NCI-H748 treated with DMSO at 0.1 percent for 48 hours (cell line): ENCODE measurements at regions not wholly inside any gene's neighbourhood (a gene's known extent, or its start where the extent isn't known, plus 50 kb on each side); places are given as distances from the start of the nearest gene placed in this dataset.

ENCODE experiments used
- DNase-seq: peaks from one replicate; lab custom pipeline; 2025; lab: John Stamatoyannopoulos, UW

DNA sequence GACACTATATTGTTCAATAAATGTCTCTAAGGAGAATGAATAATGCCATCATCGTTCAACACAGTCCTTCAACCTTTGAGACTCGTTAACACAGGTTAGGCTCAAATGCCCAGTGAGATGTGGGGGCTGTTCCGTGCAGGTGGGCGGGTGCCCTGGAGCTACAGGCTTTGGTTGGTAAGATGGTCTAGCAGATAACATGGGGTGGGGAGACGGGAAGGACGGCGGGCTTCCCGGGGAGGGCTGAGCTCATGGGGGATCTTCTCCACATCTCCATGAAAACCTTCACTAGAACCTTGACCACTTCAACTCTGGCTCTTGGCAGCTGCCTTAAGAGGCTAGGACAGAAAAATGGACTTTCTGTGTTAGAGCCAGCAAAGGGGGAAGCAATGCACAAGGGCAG is 134.1 kb upstream of the TCERG1L start:
- no peak for DNase-seq

DNA sequence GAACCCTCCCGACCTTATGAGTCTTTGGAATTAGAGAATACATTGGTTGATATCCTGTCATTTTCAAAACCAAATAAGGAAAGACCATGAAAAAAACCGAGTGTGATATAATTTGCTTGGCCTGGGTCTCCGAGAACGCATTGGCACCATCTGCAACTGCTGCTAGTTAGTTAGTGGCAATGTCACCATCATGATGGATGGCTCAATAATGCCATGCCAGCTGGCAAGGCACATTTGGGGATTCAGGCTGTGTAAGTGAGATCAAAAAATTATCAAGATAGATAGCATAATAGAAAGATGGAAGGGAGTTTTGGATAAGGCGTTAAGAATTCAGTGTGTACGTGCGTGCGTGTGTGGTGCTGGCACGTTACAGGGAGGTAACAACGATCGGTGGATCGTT is 134.7 kb upstream of the TCERG1L start:
- DNase-seq = no peak

DNA sequence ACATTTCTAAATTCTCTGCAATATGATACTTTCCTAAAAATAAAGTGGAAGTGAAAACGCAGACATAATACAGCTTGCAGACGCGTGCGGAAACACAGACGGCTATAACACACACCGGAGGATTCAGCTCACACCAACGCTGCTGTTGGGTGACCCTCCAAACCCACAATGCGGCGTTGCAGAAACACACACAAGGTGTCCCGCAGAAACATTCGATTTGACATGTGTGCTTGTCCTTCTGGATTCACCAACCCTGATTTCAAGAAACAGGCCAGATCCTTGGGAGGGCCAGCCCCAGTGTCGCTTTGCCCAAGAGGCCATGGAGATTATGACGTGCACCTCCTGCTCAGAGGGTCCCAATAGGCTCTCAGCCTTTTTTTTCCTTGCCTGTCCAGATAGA is 136.7 kb upstream of the TCERG1L start:
- DNase-seq = no peak

DNA sequence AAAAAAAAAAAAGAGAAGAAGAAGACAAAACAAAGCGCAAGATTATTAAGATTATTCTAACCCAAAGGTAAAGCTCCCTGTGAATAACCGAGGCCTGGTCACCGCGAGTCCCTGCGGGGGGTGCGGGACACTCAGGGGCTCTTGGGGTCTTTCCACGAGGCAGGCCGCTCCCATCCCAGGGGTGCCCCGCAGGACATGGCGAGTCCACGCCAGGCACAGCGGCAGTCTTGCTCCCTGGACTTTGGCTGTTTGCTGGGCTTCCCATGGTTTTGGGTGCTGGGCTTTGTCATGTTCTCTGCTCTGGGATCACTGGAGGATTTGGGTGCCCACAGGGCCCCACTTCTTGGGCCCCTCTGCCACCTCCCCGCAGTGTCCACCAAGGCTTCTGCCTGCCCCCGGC is 137.4 kb upstream of the TCERG1L start:
- no peak for DNase-seq

DNA sequence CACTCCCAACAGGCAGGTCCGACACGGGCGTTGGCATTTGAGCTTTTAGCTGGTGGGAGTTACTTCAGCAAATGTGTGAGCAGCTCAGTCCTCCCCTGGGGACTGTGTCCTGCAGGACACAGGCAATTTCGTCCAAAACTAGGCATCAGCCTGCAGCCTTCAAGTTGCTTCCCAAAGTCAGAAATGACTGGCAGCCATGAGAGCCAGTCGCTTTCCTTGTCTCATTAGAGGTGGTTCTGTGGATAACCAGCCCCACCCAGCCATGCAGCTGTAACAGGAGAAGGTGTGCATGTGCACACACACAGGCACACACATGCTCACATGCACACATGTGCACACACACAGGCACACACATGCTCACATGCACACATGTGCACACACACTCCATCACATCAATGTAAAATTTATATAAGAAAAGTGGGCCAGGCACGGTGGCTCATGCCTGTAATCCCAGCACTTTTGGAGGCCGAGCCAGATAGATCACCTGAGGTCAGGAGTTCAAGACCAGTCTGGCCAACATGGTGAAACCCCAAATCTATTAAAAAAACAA is 138.8 kb upstream of the TCERG1L start:
- DNase-seq = no peak

DNA sequence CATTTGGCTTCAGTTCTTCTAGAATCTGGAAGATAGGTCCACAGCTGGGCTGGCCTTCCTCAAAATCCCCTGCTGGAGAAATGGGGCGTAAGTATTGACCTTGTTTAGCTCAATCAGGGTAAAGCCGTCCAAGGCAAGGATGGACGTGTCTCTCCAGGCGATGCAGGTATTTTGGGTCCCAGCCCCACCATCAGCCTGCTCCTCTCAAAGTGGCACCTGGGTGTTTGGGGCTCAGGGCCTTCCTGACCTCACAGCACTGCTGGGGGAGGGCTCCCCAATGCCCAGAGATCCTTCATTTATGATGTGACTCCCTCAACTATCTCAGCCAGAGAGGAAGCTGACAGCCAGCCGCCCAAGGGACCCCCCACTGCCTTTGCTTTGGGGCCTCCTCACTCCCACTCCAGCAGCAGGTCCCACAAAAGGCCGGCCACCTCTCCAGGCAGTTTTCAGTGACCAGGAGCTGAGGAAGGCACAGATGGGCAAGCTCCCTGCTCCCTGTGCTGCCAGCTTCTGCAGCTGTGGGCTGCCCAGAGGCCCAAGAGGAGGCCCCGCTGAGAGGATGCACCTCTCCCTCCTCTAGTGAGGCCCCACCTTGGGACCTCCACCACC is 140.0 kb upstream of the TCERG1L start:
- DNase-seq = no peak

DNA sequence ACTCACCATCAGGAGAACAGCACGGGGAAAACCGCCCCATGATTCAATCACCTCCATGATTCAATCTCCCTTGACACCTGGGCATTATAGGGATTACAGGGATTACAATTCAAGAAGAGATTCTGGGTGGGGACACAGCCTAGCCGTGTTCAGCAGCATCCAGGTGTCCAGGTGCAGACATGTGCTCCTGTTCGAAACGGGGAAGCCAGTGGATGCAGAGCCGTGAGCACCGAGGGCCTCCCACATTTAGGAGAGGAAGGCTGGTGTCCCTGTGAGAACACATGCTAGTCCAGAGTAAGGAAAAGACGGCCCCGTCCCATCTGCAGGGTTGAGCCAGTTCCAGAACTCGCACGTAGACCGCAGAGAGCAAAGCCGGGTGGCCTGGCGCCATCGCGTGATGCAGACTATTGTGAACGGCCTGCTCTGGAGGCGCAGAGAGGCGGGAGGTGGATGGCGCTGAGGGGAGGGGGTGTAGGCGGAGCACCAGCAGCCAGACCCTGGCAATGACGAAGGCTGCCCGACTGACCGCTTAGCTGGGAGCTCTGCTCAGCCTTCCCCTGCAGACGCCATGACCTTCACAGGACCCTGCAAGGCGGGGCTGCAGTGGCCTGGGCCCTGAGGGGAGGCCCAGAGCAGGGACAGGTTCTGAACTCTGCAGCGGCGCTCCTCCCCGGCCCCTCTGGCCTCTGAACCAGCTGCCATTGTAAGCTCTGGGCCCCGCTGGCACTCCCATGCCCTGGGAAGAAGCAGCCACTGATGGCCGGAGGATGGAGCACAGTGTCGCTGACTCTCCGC is 141.6 kb upstream of the TCERG1L start:
- no peak for DNase-seq

DNA sequence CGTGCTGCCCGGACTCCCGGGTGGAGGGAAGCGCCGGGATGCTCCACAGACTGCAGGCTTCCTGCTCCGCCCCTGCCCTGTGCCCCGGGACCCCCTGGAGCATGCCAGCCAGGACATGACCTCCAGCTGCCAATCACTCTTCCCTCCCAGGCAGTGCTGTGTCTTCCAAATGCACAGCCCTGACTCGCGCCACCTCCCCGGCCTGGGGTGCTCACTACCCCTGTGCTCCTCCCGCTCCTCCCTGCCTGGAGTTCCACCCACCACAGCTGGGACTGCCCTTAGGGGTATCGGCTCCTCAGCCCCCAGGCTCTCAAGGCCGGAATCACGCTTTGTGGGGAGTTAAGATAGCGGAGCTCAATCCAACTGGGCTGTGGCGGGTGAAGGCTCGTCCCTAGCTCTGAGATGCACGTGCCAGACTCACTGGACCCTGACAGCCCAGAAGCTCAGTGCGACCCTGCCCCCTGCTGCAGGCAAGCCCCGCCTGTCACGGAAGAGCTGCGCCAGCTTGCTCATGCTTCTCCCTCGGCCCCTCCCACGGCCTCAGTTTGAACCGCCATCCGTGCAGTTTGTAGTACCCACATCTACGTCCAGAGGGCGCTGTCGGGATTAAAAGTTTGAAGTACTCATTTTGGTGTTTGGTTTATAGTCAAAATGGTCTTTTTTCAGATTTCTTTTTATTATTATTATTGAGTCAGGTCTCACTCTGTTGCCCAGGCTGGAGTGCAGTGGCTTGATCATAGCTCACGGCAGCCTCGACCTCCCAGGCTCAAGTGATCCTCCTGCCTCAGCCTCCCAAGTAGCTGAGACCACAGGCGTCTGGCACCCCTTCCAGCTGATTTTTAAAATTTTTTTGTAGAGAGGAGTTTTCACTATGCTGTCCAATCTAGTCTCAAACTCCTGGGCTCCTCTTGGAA is 142.5 kb upstream of the TCERG1L start:
- DNase-seq = no peak

DNA sequence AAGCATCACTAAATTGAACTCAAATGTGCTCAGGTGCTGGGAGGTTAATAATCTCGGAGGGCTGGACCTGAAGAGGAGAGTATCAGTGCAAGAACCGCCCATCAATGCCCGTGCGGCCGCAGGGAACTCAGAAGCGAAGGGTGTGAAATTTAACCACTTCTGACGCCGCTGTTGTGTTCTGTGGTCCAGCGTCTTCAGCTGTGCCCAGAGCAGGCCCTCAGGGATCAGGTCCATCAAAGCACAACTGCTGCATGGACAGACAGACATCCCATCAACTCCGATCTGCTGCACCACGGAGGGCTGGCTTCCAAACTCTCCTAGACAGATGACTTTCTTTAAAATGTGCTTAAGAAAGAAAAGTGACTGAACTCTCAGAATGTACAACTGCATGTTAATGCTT is 144.9 kb upstream of the TCERG1L start:
- no peak for DNase-seq

DNA sequence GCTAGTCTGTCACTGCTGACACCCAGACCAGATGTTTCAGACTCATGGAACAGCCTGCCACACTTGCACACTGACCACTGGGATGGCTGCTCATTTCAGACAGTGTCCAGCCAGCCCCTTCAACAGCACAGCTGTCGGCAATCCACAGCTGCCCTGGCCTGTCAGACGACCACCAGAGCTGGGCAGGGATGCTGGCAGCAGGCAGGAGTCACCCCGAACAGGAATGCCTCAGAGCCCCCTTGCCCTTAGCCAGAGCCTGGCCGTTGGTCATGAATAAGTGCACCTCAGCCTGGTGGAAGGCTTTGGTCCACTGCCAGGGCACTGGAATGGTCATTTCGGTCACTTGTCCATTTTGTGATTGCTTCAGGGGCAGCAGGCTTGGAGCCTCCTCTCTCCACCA is 149.6 kb upstream of the TCERG1L start:
- DNase-seq = no peak

DNA sequence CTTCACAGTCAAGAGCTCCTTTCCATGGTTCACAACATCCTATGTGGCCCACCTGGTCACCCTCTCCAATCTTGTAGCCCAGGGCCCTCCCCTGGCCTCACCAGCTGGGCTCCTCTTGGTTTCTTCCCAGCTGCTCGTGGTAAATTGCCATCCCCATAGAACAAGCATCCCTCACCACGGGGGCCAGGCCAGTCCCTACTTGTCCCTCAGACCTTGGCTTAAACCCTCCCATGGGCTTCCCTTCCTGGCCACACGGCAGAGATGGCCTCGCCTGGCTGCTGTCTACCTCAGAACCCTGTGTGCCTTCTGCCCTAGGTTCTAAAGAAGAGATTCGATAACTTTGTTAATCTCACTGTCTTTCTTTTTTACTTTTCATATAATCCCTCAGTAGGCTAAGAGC is 153.3 kb upstream of the TCERG1L start:
- DNase-seq = no peak

DNA sequence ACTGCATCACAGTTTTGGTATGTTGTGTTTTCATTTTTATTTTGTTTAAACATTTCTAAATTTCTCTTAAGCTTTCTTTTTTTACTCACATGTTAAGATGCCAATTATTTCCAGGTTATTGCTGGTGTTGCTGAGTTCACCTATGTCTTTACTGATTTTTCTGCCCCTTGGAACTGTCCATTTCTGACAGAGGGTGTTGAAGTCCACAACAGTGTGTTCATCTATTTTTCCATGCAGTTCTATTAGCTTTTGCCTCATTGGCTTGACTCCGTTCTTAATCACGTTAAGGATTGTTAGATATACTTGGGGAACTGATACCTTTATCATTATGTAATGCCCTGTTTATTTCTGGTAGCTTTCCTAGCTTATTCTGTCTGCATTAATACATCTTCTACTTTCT is 158.0 kb upstream of the TCERG1L start:
- no peak for DNase-seq

DNA sequence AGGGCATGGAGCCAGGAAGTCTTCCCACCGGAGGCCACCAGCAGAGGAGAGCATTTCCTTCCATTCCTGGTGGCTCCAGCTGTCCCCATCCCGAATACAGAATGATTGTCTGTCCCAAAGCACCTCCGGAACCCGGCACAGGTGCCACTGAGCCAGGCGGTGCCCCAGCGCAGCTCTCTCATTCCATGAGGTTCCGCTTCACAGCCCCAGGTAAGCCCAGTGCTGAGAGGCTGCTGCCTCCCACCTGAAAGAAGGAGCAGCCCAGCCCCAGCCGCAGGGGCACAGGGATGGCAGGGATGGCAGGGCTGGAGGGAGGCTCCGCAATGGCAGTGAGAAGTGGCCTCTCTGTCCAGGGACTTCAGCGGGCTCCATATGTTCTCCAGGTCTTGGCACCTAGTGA is 162.1 kb upstream of the TCERG1L start:
- no peak for DNase-seq

DNA sequence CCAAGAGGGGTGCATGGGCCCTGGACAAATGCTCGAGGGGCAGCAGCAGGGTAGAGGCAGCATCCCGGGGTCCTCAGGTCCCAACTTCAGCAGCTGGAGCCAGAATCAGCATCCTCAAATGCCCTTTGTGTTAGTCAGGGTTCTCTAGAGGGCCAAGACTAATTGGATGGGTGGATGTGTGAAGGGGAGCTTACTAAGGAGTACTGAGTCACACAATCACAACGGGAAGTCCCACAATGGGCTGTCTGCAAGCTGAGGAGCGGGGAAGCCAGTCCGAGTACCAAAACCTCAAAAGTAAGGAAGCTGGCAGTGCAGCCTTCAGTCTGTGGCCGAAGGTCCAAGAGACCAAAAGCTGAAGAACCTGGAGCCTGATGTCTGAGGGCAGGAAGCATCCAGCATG is 162.9 kb upstream of the TCERG1L start:
- no peak for DNase-seq

DNA sequence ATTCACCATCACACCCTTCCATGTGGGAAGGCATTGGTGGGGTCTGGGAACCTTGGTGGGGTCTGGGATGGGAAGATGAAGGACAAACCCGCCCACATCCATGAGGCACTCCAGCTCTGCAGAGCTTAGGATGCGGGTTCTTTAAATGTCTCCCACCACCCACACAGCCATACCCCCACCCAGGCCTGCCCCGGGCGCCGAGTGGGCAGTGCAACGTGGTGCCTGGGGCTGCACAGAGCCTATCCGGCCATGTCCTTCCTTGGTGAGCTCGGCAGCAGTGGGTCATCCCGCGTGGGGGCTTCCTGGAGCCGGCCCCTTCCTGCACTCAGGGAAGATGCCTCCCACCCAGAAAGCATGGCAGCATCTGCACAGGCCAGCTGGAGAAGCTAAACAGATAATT is 163.5 kb upstream of the TCERG1L start:
- DNase-seq = no peak

DNA sequence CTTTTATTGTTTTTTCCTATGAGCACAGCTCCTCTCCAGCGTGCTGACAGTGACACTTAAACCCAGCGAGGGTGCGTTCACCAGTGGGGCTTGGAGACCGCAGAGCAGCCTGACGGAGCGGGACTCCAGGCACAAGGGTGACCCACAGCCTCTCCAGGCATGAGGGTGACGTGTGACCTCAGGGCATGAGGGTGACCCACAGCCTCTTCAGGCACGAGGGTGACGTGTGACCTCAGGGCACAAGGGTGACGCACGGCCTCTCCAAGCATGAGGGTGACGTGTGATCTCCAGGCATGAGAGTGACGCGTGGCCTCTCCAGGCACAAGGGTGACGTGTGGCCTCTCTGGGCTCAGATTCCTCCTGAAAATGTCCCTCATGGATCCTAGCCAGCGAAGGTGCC is 164.3 kb upstream of the TCERG1L start:
- DNase-seq = no peak

DNA sequence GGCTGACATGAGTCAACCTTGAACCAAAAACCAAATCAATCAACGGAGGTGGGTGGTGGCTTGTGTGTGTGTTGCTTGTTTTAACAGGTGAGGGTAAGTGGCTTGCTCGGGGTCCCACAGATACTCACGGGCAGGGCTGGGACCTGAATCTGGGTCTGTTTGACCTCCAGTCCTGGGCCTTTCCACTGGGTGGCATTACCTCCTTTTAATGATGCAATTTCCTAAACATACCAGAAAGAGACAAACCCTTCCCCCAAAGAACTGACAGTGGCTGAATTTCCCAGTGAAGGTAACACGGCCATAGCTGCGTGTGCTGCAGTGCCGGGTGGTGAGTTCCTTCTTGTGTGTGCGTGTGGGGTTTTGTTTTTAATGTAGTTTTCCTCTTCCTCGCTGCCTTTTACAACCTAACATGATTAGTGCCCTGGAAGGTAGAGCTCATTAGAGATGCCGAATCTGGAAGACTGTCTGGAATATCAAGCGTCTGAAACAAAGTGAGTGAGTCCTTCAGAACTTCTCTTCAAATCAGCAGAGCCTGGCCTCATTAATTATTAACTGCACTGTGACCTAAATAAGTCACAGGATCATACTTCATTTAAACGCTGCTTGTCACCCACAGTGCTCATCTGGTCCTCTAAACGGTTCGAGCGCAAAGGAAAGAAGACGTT is 166.1 kb upstream of the TCERG1L start:
- no peak for DNase-seq

DNA sequence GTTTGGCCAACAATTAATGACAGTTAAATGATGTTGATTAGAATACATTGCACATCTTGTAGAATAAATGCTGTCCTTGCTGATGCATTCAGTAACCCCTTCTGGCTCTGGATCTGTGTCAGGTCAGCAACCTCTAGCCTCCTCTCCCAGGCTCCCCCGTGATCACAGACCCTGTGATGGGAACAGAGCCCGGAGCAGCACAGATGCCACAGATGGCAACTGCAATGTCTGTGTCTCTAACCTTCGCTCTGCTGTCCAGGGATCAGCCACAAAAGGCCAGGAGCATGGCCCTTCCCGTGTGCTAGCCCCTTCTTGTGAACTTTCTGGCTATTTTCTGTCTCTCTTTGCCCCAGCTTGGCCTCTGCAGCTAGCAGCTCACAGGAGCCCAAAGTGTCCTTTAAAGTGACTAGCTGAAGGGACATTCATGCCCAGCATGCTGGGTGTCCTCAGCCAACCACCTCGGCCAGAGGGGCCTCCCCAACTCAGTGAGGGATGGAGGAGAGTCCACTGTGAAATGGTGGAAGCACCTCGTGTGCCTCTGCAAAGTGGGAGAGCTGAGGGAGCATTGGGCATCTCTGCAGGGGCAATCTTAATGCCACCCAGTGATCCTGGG is 167.0 kb upstream of the TCERG1L start:
- no peak for DNase-seq

DNA sequence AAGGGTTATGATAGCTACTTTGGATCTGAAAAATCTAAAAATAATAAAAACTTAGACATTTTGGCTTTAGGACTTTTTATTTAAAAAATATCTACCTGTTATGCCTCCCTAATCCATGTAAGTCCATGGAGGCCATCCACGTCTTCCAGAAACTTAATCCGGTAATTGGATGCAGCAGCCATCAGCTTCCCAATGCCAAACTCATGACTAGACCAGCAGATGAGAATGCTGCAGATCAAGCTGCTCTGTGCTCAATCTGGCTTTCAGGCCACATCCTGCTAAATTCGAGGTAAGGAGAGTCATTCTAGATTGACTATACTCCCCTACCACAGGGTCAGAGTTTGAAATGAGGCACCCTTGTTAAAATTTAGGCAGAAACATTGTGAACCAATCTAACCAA is 168.5 kb upstream of the TCERG1L start:
- no peak for DNase-seq

DNA sequence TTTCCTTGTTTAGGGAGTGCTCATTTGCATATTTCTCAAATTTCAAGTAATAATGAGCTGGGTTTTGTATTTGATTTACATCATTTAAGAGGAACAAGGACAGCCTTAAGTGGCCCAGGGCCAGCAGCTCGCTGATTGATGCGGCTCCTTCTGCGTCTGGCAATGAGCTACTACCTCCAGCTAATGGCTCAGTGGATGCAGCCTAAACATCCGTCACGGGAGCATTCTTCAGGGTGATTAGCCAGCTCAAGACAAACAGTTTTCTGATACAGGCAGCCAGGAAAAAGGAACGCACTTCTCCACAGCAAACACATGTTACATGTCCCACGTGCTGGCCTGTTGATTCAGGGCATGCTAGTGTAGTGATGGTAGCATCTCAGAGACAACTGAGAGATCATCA is 169.3 kb upstream of the TCERG1L start:
- DNase-seq = no peak

DNA sequence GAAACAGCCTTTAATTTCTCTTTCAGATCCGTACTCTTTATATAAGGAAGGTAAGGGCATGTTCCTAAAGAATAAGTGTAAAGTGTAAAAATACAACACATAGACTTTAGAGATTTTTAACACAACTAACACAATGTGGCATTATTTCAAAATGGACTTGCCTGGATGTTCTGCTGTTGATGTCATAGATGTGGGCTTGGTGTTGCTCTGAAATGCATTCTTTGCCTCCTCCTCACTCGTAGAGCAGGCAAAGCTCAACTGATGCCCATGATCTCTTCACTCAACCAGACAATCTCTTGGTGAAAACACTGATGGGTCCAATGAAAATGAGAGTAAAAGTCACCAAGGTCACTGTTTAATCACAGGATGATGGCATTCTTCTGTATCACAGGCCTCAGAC is 174.2 kb upstream of the TCERG1L start:
- DNase-seq = no peak

DNA sequence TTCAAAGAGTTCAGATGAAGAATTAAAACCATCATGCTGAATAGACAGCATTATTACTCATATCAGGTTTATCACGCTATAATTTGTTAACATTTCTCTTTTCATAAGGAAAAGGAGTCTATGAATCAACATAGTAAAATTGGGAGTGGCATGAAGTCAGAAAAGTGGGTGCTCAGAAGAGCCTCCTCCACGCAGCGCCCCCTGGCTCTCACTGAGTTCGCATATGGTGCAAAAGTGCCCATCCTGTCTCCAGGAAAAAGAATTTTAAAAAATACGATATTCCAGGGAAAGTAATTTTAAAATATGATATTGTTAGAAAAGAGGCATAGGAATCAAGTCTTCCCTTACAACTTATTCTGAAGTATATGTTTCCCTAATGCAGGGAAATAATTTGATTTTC is 176.3 kb upstream of the TCERG1L start:
- DNase-seq = no peak
